Fibroblast of the aortic adventitia (primary cell): ENCODE measurements at regions not wholly inside any gene's neighbourhood (a gene's known extent, or its start where the extent isn't known, plus 50 kb on each side); places are given as distances from the start of the nearest gene placed in this dataset.
A peak's percentile ranks its signal among the peaks of the same experiment; 100 is the strongest.

Experiments used
- DNase-seq: peaks from one replicate; pipeline ENCODE4 v3.0.0-alpha.2; 2010; ENCODE audit warnings: low read depth
- H3K4me3 ChIP-seq: 2 replicates; pipeline ENCODE4 v1.5.1; 2011; ENCODE audit warnings: low read depth, mild to moderate bottlenecking, control low read depth, low read length, moderate library complexity
- TF ChIP-seq, protein P1 (sequence below): IDR thresholded peaks from 2 replicates; pipeline ENCODE4 v1.5.1; 2011; ENCODE audit warnings: mild to moderate bottlenecking, low read length, control low read depth, inconsistent platforms; ENCODE audit not compliant: insufficient read depth

DNA sequence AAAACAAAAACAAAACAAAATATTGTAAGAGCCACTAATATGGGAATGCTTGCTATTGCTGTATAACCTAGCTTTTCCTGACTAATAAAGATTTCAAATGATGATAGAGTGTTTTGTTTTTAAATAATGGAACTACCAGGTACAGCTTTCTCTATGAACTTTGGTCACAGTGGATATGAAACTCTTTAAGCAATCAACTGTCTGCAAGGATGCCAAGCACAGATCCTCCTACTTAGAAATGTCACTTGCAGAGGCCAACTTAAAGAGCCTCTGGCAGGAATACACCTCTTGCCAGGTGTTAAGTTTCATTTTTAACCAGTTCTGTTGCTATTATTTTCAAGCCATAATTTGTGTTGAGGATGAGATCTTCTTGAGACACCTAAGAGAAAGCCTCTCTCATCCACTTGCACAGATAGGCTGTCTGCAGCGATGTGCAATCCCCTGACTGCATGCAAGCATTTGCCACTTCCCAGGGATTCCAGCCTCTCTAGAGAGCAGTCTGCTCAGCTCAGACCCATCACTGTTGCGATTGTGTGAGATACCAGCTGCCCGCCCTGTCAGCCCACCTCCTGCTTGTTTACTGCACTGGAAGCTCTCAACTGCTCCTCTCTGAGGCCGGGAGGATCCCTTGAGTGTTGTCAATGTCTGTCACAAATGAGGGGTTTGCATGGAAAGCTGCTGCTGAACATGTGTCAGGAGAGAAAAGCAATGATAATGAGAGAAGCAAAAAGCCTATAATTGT lies 86.1 kb upstream of the SCG2 start:
- no peak for DNase-seq
- TF ChIP-seq, protein P1, sequence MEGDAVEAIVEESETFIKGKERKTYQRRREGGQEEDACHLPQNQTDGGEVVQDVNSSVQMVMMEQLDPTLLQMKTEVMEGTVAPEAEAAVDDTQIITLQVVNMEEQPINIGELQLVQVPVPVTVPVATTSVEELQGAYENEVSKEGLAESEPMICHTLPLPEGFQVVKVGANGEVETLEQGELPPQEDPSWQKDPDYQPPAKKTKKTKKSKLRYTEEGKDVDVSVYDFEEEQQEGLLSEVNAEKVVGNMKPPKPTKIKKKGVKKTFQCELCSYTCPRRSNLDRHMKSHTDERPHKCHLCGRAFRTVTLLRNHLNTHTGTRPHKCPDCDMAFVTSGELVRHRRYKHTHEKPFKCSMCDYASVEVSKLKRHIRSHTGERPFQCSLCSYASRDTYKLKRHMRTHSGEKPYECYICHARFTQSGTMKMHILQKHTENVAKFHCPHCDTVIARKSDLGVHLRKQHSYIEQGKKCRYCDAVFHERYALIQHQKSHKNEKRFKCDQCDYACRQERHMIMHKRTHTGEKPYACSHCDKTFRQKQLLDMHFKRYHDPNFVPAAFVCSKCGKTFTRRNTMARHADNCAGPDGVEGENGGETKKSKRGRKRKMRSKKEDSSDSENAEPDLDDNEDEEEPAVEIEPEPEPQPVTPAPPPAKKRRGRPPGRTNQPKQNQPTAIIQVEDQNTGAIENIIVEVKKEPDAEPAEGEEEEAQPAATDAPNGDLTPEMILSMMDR: no peak
- H3K4me3 ChIP-seq: no peak overlapping the region

DNA sequence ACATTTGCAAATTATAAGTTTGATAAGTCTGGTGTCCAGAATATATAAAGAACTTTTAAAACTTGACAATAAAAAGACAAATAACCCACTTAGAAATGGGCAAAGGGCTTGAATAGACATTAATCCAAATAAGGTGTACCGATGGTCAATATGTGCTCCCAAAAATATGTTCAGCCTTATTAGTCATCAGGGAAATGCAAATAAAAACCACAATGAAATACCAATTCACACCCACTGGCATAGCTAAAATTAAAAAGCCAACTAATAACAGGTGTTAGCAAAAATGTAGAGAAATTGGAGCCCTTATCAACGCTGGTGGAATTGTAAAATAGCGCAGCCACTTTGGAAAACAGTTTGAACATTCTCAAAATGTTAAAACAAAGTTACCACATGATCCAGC lies 79.0 kb upstream of the SCG2 start:
- TF ChIP-seq, protein P1: no peak
- no peak for DNase-seq
- no peak overlapping the region for H3K4me3 ChIP-seq

DNA sequence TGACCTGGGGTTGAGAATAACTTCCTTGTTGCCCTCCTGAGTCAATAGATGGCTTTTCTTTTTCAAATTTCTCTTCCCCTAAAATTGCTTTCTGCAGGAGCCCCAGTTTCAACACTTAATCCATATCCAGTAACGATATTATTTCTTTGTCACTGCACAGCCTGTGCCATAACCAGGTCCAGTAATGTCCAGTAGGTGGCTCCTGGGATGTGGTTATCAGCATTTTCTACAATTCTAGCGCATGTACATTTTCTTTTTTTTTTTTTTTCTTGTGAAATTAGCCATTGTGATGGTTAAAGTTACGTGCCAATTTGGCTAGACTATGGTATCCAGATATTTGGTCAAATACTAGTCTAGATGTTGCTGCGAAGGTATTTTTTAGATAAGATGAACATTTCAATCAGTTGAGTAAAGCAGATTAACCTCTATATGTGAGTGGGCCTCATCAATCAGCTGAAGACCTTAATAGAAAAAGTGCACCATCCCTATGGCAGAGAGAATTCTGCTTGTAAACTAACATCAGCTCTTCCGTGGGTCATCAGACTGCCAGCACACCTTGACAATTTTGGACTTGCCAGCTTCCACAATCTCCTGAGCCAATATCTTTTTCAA lies 72.9 kb upstream of the SCG2 start:
- TF ChIP-seq, protein P1: peak; percentile 86
- peak; percentile 73 for DNase-seq

DNA sequence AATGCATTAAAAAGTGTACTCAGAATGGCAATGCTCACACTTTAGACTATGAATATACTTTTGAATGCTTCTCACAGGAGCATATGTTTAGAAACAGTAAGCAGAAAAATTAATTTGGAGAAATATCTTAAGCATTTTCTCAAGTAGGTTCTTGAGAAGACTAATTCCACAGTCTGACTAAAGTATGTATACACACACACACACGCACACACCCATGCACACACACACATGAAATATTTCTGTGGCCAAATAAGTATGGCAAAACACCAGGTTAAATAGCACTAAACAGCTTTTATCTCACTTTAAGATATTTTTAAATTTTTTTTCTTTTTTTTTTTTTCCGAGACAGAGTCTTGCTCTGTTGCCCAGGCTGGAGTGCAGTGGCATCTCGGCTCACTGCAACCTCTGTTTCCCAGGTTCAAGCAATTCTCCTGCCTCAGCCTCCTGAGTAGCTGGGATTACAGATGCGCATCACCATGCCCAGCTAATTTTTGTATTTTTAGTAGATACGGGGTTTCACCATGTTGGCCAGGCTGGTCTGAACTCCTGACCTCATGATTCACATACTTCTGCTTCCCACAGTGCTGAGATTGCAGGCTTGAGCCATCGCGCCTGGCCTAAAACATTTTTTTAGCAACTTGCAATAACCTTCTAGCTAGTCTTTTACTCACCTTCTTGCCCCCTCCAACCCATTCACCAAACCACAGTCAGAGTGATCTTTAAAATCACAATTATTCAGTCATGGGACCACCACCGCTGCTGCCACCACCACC lies 67.5 kb upstream of the SCG2 start:
- TF ChIP-seq, protein P1: no peak
- no peak overlapping the region for H3K4me3 ChIP-seq
- peak; percentile 66 for DNase-seq

More for the DNA sequence above, 72.9 kb upstream of the SCG2 start:
- H3K4me3 ChIP-seq: no peak overlapping the region

DNA sequence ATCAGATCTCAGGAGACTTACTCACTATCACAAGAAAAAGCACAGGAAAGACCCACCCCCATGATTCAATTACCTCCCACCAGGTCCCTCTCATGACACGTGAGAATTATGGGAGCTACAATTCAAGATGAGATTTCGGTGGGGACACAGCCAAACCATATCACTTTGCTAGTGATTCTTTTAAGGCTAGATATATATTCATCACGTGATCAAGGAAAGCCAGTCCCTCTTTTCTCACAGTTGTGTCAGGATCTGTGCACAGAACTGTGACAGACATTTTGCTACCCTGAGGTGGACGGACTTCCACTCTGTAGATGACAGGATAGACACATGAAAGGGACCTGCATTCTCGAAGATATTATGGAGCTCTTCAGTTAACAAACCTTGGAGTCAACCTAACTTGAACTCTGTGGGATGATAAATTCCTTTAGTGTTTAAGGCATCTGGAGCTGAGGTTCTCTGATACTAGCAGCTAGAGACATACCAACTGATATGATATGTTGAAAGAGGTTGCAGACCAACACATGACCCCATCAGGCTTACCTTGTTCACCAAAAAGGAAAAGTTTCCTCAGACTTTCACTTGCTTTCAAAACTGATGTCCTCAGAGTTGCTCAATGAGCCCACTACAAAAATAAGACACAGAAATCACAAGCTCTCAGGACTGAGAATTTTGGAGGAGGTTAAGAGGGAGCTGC lies 66.3 kb upstream of the SCG2 start:
- TF ChIP-seq, protein P1: no peak
- H3K4me3 ChIP-seq: no peak overlapping the region
- peak; percentile 49 for DNase-seq

DNA sequence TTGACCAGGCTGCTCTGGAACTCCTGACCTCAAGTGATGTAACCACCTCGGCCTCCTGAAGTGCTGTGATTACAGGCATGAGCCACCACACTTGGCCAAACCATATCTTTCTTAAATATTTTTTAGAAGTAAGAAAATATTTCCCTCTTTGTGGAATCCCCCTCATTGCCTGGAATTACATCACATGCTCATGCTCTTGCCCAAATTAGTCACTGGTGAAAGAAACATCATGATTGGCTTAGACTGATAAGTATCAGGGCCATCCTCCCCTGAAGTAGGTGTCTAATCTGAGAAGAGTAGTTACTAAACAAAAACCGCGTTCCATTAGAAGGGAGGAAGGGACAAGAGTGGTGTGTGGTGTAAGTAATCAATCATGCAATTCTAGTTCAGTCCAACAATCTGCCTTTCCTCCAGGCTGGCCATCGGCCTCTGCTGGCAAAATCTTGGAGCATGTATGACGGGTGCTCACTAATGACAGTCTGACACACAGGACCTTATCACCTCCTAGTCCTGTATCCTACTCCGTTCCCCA lies 52.3 kb upstream of the SCG2 start:
- DNase-seq: peak; percentile 91
- TF ChIP-seq, protein P1: no peak

More for the DNA sequence above, 52.3 kb upstream of the SCG2 start:
- no peak overlapping the region for H3K4me3 ChIP-seq
